Ishikawa (cell line): ENCODE measurements at regions not wholly inside any gene's neighbourhood (a gene's known extent, or its start where the extent isn't known, plus 50 kb on each side); places are given as distances from the start of the nearest gene placed in this dataset.

ENCODE experiments used
- CEBPB ChIP-seq: IDR thresholded peaks from 2 replicates; pipeline ENCODE4 v1.6.1; 2012
- CREB1 ChIP-seq: IDR thresholded peaks from 2 replicates; pipeline ENCODE4 v1.6.1; 2012; ENCODE audit warnings: low read depth
- EGR1 ChIP-seq: IDR thresholded peaks from 2 replicates; pipeline ENCODE4 v1.6.1; 2012
- EP300 ChIP-seq: IDR thresholded peaks from 2 replicates; pipeline ENCODE4 v1.6.1; 2012; ENCODE audit warnings: borderline replicate concordance
- NFIC ChIP-seq: IDR thresholded peaks from 2 replicates; pipeline ENCODE4 v1.6.1; 2012
- RAD21 ChIP-seq: IDR thresholded peaks from 2 replicates; pipeline ENCODE4 v1.6.1; 2012; ENCODE audit warnings: low read depth
- TAF1 ChIP-seq: IDR thresholded peaks from 2 replicates; pipeline ENCODE4 v1.6.1; 2012; ENCODE audit warnings: low read depth, mild to moderate bottlenecking
- TEAD4 ChIP-seq: IDR thresholded peaks from 2 replicates; pipeline ENCODE4 v1.6.1; 2012
- TF ChIP-seq, protein P1 (sequence below): IDR thresholded peaks from 2 replicates; pipeline ENCODE4 v1.6.1; 2012; ENCODE audit warnings: low read depth, mild to moderate bottlenecking

GRCh38 chr3:73270839-73271483 lies 209.5 kb downstream of the EBLN2 start:
- TF ChIP-seq, protein P1, sequence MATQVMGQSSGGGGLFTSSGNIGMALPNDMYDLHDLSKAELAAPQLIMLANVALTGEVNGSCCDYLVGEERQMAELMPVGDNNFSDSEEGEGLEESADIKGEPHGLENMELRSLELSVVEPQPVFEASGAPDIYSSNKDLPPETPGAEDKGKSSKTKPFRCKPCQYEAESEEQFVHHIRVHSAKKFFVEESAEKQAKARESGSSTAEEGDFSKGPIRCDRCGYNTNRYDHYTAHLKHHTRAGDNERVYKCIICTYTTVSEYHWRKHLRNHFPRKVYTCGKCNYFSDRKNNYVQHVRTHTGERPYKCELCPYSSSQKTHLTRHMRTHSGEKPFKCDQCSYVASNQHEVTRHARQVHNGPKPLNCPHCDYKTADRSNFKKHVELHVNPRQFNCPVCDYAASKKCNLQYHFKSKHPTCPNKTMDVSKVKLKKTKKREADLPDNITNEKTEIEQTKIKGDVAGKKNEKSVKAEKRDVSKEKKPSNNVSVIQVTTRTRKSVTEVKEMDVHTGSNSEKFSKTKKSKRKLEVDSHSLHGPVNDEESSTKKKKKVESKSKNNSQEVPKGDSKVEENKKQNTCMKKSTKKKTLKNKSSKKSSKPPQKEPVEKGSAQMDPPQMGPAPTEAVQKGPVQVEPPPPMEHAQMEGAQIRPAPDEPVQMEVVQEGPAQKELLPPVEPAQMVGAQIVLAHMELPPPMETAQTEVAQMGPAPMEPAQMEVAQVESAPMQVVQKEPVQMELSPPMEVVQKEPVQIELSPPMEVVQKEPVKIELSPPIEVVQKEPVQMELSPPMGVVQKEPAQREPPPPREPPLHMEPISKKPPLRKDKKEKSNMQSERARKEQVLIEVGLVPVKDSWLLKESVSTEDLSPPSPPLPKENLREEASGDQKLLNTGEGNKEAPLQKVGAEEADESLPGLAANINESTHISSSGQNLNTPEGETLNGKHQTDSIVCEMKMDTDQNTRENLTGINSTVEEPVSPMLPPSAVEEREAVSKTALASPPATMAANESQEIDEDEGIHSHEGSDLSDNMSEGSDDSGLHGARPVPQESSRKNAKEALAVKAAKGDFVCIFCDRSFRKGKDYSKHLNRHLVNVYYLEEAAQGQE, result no peak
- TF ChIP-seq EP300 (no peak), RAD21 (no peak), TEAD4 (no peak), CREB1 (no peak), TAF1 (no peak), NFIC (no peak), EGR1 (no peak), CEBPB (no peak)
